Cerebellar nuclear complex (tissue), 1 donor: ENCODE measurements at regions not wholly inside any gene's neighbourhood (a gene's known extent, or its start where the extent isn't known, plus 50 kb on each side); places are given as distances from the start of the nearest gene placed in this dataset.
"Not testable (repeated sequence)": the region's sequence is repeated elsewhere in the genome, so short reads cannot be mapped to it uniquely, and the experiment has no call there.

ENCODE experiments used
- DNase-seq, 2 experiments: peaks; one replicate each; lab custom pipeline; 2025; lab: John Stamatoyannopoulos, UW

DNA sequence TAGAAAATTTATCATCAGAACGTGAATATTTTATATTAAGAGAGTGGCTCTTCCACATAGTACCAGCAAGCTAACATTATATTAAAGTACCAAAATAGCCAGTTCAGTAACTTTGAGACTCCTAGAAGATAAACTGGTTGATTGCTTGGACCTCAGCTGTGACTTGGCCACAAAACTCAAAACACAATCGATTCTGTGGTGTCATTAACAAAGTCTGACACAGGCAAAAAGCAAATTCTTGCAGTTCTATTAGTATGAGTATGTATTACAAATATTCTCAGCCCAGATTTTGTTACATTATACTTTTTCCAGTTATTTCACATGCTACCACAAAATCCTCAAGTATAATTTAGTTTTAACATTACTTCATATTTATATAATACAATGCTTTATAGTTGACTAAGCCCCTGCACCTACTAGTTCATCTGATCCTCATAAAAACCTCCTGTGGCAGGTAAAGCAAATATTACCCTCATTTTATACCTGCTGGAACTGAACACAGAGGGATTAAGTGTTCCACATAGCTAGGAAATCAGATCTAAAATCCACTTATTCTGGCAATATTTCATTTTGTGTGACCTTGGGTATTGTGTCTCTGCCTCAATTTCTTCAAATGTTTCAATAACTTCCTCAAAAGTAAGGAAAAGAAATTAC is 279.9 kb upstream of the MKLN1 start:
- no peak for DNase-seq

DNA sequence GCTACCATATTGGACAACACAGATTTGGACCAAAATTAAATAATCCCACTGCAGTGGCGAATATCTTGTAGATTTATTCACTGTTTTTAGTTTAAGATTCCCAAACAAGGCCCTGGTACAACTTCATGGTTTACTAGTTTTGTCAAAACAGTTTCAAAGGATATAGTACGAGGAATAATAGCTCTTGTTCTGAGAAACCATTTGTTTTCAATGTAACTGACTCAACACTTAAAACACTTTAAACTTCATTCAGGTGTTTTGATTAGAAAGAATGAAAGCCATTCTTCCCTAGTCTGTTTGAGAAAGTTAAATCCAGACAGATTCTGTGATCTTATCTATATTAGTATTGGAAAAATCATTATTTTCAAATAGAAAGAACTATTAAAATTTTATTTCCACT is 276.4 kb upstream of the MKLN1 start:
- no peak for DNase-seq

- no peak for DNase-seq
These were observed 275.3 kb upstream of the MKLN1 start for GRCh38 chr7:131052285-131052904.

GRCh38 chr7:131056007-131056406 is 271.7 kb upstream of the MKLN1 start:
- DNase-seq, result no peak

DNA sequence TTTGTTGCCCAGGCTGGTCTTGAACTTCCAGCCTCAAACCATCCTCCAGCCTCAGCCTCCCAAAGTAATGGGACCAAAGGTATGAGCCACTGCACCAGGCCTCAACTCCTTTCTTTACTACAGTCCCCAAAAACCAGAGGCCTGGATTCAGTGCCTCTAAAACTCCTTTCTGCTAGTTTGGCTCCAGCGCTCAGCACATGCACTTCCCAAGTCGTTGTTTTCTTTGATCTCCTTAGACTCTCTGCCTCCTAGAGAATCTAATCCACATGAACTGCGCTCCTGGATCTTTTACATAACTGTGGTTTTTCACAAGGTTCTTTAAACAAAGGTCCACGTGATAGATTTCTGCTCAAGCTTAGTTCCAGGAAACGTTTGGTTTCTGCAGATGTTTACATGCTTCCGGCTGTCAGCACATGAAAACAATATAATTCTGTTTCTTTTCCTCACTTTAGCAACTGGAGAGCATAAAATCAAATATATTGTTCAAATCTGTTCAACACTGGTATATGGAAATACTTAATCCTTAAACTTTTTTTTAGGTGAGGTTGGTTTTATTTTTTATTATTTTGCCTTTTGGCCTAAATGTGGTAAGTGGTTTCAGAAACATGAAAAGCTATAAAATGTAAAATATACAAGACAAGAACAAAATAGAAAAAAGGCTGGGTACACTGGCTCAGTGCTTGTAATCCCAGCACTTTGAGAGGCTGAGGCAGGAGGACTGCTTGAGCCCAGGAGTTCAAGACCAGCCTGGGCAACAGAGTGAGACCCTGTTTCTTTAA is 270.5 kb upstream of the MKLN1 start:
- DNase-seq, result no peak

GRCh38 chr7:131057794-131058070 is 269.9 kb upstream of the MKLN1 start:
- DNase-seq, result no peak

DNA sequence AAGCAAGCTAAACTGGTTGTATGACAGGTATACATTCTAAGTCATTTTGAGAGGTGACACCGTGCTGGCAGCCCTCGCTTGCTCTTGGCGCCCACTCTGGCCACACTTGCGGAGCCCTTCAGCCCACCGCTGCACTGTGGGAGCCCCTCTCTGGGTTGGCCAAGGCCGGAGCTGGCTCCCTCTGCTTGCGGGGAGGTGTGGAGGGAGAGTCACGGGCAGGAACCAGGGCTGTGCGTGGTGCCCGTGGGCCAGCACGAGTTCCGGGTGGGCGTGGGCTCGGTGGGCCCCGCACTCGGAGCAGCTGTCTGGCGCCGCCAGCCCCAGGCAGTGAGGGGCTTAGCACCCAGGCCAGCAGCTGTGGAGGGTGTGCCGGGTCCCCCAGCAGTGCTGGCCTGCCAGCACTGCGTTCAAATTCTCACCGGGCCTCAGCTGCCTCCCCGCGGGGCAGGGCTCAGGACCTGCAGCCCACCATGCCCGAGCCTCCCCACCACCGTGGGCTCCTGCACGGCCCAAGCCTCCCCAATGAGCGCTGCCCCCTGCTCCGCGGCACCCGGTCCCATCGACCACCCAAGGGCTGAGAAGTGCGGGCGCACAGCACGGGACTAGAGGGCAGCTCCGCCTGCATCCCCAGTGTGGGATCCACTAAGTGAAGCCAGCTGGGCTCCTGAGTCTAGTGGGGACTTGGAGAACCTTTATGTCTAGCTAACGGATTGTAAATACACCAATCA is 269.0 kb upstream of the MKLN1 start:
- not testable (repeated sequence) for DNase-seq

DNA sequence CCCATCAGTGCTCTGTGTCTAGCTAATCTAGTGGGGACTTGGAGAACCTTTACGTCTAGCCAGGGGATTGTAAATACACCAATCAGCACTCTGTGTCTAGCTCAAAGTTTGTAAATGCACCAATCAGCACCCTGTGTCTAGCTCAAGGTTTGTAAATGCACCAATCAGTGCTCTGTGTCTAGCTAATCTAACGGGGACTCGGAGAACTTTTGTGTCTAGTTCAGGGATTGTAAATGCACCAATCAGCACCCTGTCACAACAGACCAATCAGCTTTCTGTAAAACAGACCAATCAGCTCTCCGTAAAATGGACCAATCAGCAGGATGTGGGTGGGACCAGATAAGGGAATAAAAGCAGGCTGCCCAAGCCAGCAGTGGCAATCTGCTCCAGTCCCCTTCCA is 268.3 kb upstream of the MKLN1 start:
- not testable (repeated sequence) for DNase-seq

GRCh38 chr7:131061158-131061557 is 266.5 kb upstream of the MKLN1 start:
- no peak for DNase-seq

- no peak for DNase-seq
These were observed 265.9 kb upstream of the MKLN1 start for GRCh38 chr7:131061818-131062217.

DNA sequence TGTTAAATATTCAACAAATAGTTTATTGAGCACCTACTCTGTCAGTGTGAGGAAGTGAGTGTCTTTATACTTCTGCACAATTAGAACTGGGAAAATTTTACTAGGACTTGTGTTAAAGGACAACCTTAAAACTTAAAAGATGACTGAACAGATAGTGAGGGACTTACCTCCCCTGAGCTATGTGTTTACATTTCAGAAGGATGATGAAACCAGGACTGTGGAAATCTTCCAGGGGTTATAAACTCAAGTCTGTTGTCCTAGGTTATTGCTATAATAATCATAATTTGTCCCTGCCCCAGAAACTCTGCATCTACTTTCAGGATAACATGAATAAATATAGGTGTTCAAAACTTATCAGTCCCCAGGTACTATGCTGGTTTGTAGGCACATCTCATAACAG is 261.0 kb upstream of the MKLN1 start:
- no peak for DNase-seq

DNA sequence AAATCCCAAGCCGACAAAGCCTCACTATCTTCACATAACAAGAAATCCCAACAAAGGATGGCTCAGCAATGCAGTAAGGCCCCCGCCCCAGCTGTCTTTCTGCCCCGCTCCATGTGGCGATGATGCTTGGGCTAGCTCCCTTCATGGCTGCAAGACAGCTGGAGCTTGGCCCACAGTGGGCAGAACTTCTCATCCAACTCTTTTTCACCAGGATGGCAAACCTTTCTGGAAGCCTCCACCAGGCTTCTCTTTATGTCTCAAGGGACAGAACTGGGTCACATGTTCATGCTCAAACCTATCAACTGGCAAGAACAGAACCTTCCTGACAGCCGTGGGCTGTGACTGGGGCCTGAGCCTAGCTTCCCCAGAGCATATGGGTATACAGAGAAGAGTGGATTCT is 260.5 kb upstream of the MKLN1 start:
- DNase-seq, result no peak

DNA sequence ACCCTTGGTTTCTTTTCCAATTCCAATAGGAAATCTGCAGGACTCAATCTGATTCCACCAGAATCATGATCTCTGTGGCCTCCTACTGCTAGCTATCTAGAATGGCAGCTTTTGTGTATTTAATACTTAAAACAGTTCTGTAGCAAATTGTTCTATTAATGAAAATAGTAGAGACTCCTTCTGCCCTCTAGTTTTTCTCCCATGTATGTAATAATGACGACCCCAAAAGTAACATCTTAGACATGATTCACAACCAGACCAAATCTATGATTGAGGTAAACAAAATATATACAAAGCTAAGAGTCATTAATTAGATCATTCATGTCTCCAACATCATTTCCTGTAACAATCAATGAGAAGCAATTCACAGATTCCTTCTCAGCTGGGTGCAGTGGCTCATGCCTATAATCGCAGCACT is 259.1 kb upstream of the MKLN1 start:
- DNase-seq, result no peak

- DNase-seq, result no peak
These were observed 255.7 kb upstream of the MKLN1 start for GRCh38 chr7:131071786-131072504.

DNA sequence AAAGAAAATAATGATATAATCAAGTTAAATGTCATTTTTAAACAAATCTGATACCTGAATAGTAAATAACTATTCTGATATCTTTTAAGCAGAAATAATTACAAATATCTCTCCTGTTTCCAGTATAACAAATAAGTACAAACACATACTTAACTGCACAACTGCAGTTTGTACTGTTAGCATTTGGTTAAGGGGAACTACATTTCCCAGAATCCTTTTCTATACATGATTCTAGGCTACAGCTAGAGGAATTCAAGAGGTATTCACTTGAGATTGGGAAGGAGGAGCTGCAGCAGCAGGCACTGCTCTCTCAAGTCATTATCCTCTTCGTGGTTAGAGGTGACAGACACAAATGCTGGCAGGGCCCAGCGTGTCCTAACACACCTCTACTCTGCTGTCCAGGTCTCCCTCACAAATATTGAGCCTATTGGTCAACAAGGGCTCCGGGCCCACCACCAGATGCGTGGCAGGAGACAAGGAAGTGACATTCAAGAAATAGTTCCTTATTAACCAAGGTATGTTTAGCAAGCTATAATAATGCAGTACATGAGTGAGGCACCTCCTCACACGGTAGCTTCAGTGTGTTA is 255.1 kb upstream of the MKLN1 start:
- DNase-seq, result no peak

GRCh38 chr7:131074043-131074442 is 253.6 kb upstream of the MKLN1 start:
- DNase-seq, result no peak

- DNase-seq, result no peak
These were observed 253.1 kb upstream of the MKLN1 start for GRCh38 chr7:131074585-131074984.

DNA sequence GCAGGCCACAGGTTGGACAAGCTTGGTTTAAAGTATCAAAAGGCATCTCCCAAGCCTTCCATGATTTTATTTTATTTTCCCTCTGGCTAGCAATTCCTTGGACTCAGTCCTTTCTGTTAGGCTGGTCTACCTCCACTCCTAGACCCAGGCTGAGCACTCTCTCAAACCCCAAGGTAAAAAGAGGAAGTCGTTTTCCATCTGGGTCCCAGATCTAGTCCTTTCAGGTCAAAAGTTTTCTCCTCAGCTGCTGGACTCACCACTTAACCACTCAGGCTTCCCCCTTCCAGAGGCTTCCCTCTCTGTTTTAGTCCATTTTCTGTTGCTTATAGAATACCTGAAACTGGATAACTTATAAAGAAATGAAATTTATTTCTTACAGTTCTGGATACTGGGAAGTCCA is 252.3 kb upstream of the MKLN1 start:
- DNase-seq, result no peak

GRCh38 chr7:131076032-131076431 is 251.6 kb upstream of the MKLN1 start:
- DNase-seq, result no peak

- DNase-seq, result no peak
These were observed 250.9 kb upstream of the MKLN1 start for GRCh38 chr7:131076711-131077181.

DNA sequence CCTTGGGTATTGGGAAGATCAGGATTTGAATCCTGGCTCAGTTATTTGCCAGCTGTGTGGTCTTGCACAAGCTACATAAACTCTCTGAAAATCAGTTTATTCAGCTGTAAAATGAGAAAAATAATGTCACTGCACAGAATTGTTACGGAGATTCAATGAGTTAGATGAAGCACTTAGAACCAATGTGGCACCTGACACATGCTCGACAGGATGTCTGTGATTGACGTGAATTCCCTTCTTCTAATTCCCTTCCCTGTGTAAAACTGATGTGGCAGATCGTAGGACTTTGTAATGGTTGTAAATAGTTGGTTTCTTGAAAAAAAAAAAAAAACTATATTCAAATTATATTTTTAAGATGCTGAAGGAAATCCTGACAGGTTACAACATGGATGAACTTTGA is 249.9 kb upstream of the MKLN1 start:
- no peak for DNase-seq

DNA sequence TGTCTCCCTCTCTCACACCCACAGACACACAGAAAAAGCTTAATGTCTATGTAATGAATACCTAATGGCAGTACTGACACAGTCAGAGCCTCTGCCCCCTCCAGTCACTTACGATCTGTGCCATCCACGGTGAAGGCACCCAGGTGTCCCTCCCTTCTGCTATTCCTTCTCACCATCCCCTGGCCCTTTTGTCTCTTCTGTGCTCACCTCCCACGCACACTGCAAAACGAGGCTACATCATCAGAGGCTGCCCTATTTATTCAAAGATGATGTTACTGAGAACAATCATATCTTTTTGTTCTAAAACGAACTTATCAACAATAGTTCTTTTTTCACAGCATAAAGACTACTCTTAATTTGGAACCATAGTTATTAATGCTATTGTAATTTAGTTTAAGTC is 246.9 kb upstream of the MKLN1 start:
- DNase-seq, result no peak
